HG02870 (cell line): ENCODE measurements at regions not wholly inside any gene's neighbourhood (a gene's known extent, or its start where the extent isn't known, plus 50 kb on each side); places are given as distances from the start of the nearest gene placed in this dataset.
"Not testable (repeated sequence)": the region's sequence is repeated elsewhere in the genome, so short reads cannot be mapped to it uniquely, and the experiment has no call there.

Source experiments
- ATAC-seq: cut with Tn5 transposase; IDR thresholded peaks from one replicate; pipeline ENCODE4 v1.9.1; 2021; ENCODE audit warnings: mild to moderate bottlenecking, moderate library complexity; ENCODE audit not compliant: unreplicated experiment

GRCh38 chr10:36574207-36574606 lies 551.2 kb upstream of the ANKRD30A start:
- ATAC-seq: no peak

GRCh38 chr10:36573246-36573645 lies 552.2 kb upstream of the ANKRD30A start:
- no peak for ATAC-seq

GRCh38 chr10:36564433-36564832 lies 561.0 kb upstream of the ANKRD30A start:
- no peak for ATAC-seq

GRCh38 chr10:36559412-36560400 lies 565.7 kb upstream of the ANKRD30A start:
- no peak for ATAC-seq

- no peak for ATAC-seq
Observed at GRCh38 chr10:36556468-36556867, 568.9 kb upstream of the ANKRD30A start.

GRCh38 chr10:36555036-36555435 lies 570.4 kb upstream of the ANKRD30A start:
- no peak for ATAC-seq

- ATAC-seq: no peak
Observed at GRCh38 chr10:36547965-36548364, 577.4 kb upstream of the ANKRD30A start.

GRCh38 chr10:36542493-36542892 lies 582.9 kb upstream of the ANKRD30A start:
- ATAC-seq: no peak

- ATAC-seq: no peak
Observed at GRCh38 chr10:36540611-36541010, 584.8 kb upstream of the ANKRD30A start.

- ATAC-seq: no peak
Observed at GRCh38 chr10:36538953-36539586, 586.3 kb upstream of the ANKRD30A start.

- peak; percentile 91 for ATAC-seq
Observed at GRCh38 chr10:36534471-36535002, 590.9 kb upstream of the ANKRD30A start.

- no peak for ATAC-seq
Observed at GRCh38 chr10:36533861-36534260, 591.5 kb upstream of the ANKRD30A start.

- no peak for ATAC-seq
Observed at GRCh38 chr10:36533316-36533715, 592.1 kb upstream of the ANKRD30A start.

- no peak for ATAC-seq
Observed at GRCh38 chr10:36531621-36532020, 593.8 kb upstream of the ANKRD30A start.

- ATAC-seq: no peak
Observed at GRCh38 chr10:36526033-36526432, 599.4 kb upstream of the ANKRD30A start.

- ATAC-seq: not testable (repeated sequence)
Observed at GRCh38 chr10:36524126-36524525, 601.3 kb upstream of the ANKRD30A start.

GRCh38 chr10:36519909-36520308 lies 605.5 kb upstream of the ANKRD30A start:
- no peak for ATAC-seq

GRCh38 chr10:36516281-36516680 lies 609.1 kb upstream of the ANKRD30A start:
- no peak for ATAC-seq

GRCh38 chr10:36515319-36515718 lies 610.1 kb upstream of the ANKRD30A start:
- no peak for ATAC-seq

GRCh38 chr10:36507715-36508114 lies 617.7 kb upstream of the ANKRD30A start:
- no peak for ATAC-seq

- ATAC-seq: no peak
Observed at GRCh38 chr10:36506697-36507496, 618.5 kb upstream of the ANKRD30A start.
